ENCODE measurements at regions not wholly inside any gene's neighbourhood (a gene's known extent, or its start where the extent isn't known, plus 50 kb on each side); places are given as distances from the start of the nearest gene placed in this dataset.
A peak's percentile ranks its signal among the peaks of the same experiment; 100 is the strongest.
"Not testable (repeated sequence)": the region's sequence is repeated elsewhere in the genome, so short reads cannot be mapped to it uniquely, and the experiment has no call there.

DNA sequence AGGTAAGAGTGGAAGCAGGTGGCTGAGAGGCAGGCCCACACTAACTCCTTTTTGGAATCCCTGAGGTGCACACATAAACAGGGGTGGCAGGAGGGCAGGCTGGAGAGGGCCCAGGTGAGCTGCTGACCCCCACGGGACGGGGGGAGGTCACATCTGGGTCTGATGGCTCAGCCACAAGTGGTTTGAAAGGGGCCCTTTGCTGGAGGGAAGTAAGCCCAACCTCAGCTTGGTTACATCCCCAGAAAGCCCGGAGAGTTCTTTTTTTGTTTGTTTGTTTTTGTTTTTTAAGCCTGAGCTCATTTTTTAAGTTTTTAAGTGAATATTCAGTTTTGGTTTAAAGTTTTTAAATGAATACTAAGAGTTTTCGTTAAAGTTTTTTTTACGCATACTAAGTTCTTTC lies 72.8 kb upstream of the CUX1 start:
- peak; percentile 6 for FAIRE-seq

- FAIRE-seq = no peak
Measured at GRCh38 chr7:101746314-101746713, 71.1 kb upstream of the CUX1 start.

- no peak for FAIRE-seq
Measured at GRCh38 chr7:101747053-101747878, 70.2 kb upstream of the CUX1 start.

GRCh38 chr7:101747879-101748345 lies 69.5 kb upstream of the CUX1 start:
- FAIRE-seq = no peak

- no peak for FAIRE-seq
Measured at GRCh38 chr7:101749891-101750290, 67.5 kb upstream of the CUX1 start.

GRCh38 chr7:101753316-101753715 lies 64.1 kb upstream of the CUX1 start:
- FAIRE-seq = no peak

GRCh38 chr7:101754424-101755159 lies 62.8 kb upstream of the CUX1 start:
- FAIRE-seq = peak; percentile 93

- FAIRE-seq = no peak
Measured at GRCh38 chr7:101757879-101758278, 59.5 kb upstream of the CUX1 start.

- FAIRE-seq = not testable (repeated sequence)
Measured at GRCh38 chr7:101758519-101758918, 58.9 kb upstream of the CUX1 start.

GRCh38 chr7:101764221-101764620 lies 53.2 kb upstream of the CUX1 start:
- FAIRE-seq = no peak

DNA sequence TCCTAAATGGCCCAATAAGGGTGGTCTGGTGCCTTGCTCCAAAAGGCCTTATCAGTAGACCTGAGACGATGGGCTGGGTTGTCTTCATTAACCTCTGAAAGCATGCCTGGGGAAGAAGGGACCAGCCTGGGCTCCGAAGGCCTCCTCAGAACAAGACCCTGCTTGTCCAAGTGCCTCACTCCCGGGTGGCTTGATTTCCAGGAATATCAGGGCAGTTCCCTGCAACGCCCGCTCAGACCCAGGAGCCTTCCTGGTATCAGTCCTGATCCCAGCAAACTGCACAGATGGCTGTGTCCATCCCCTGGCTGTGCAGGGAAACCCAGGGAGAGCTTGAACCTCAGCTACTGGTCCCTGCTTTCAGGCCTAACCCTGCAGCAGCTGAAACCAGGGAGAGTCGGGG lies 49.9 kb upstream of the CUX1 start:
- no peak for FAIRE-seq

All from A204.1 (cell line).